B cell (primary cell): ENCODE measurements at regions not wholly inside any gene's neighbourhood (a gene's known extent, or its start where the extent isn't known, plus 50 kb on each side); places are given as distances from the start of the nearest gene placed in this dataset.

Source experiments
- EZH2 ChIP-seq: IDR thresholded peaks from 2 replicates; pipeline ENCODE4 v1.6.1; 2012; ENCODE audit warnings: borderline replicate concordance, low read depth, mild to moderate bottlenecking, moderate library complexity, low read length; ENCODE audit not compliant: insufficient read depth, poor library complexity, severe bottlenecking
- TF ChIP-seq, protein P1 (sequence below): fragments of 200-600 bp; IDR thresholded peaks from one replicate; pipeline ENCODE4 v1.8.0; 2022; ENCODE audit warnings: antibody characterized with exemption, mild to moderate bottlenecking

DNA sequence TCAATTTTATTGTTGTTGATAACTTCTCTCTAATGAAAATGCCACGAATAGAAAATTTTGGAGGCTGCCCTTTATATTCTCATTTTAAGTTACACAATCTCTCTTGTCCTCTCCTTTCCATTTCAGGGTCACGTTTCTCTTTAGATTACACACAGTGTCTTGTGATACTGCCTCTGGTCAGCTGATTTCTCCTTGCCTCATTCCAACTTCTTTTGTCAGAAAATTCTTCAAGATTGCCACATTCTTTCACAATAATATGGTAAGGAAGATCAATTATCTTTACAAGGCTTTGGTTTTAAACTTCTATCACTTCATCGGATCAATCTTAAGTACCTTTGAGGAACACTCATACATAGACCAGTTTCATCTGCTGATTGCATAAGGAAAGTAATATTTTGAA lies 370.3 kb downstream of the RFPL4B start:
- TF ChIP-seq, protein P1, sequence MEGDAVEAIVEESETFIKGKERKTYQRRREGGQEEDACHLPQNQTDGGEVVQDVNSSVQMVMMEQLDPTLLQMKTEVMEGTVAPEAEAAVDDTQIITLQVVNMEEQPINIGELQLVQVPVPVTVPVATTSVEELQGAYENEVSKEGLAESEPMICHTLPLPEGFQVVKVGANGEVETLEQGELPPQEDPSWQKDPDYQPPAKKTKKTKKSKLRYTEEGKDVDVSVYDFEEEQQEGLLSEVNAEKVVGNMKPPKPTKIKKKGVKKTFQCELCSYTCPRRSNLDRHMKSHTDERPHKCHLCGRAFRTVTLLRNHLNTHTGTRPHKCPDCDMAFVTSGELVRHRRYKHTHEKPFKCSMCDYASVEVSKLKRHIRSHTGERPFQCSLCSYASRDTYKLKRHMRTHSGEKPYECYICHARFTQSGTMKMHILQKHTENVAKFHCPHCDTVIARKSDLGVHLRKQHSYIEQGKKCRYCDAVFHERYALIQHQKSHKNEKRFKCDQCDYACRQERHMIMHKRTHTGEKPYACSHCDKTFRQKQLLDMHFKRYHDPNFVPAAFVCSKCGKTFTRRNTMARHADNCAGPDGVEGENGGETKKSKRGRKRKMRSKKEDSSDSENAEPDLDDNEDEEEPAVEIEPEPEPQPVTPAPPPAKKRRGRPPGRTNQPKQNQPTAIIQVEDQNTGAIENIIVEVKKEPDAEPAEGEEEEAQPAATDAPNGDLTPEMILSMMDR = no peak
- no peak for TF ChIP-seq EZH2
